HG03439 (cell line): ENCODE measurements at regions not wholly inside any gene's neighbourhood (a gene's known extent, or its start where the extent isn't known, plus 50 kb on each side); places are given as distances from the start of the nearest gene placed in this dataset.

ENCODE experiments used
- ATAC-seq: cut with Tn5 transposase; IDR thresholded peaks from one replicate; pipeline ENCODE4 v1.9.1; 2021; ENCODE audit warnings: mild to moderate bottlenecking, moderate library complexity; ENCODE audit not compliant: unreplicated experiment

- ATAC-seq: no peak
Observed at GRCh38 chr13:83229574-83230305, 652.5 kb downstream of the SLITRK1 start.

- ATAC-seq: no peak
Observed at GRCh38 chr13:83223546-83223945, 658.7 kb downstream of the SLITRK1 start.

GRCh38 chr13:83221813-83222241 lies 660.4 kb downstream of the SLITRK1 start:
- ATAC-seq: no peak

- ATAC-seq: no peak
Observed at GRCh38 chr13:83221256-83221655, 661.0 kb downstream of the SLITRK1 start.

GRCh38 chr13:83220241-83220640 lies 662.0 kb downstream of the SLITRK1 start:
- ATAC-seq: no peak

- ATAC-seq: no peak
Observed at GRCh38 chr13:83219832-83220231, 662.4 kb downstream of the SLITRK1 start.

- no peak for ATAC-seq
Observed at GRCh38 chr13:83216479-83217245, 665.6 kb downstream of the SLITRK1 start.

GRCh38 chr13:83215627-83216026 lies 666.6 kb downstream of the SLITRK1 start:
- ATAC-seq: no peak

GRCh38 chr13:83214452-83214851 lies 667.8 kb downstream of the SLITRK1 start:
- no peak for ATAC-seq

GRCh38 chr13:83211301-83211700 lies 671.0 kb downstream of the SLITRK1 start:
- ATAC-seq: no peak

- ATAC-seq: no peak
Observed at GRCh38 chr13:83204886-83205285, 677.4 kb downstream of the SLITRK1 start.

GRCh38 chr13:83201506-83201905 lies 680.8 kb downstream of the SLITRK1 start:
- no peak for ATAC-seq

GRCh38 chr13:83197316-83197715 lies 685.0 kb downstream of the SLITRK1 start:
- ATAC-seq: no peak

- ATAC-seq: no peak
Observed at GRCh38 chr13:83190020-83190419, 692.3 kb downstream of the SLITRK1 start.

- ATAC-seq: no peak
Observed at GRCh38 chr13:83184819-83185218, 697.5 kb downstream of the SLITRK1 start.

GRCh38 chr13:83184150-83184475 lies 698.2 kb downstream of the SLITRK1 start:
- ATAC-seq: no peak

GRCh38 chr13:83183439-83184149 lies 698.7 kb downstream of the SLITRK1 start:
- ATAC-seq: no peak

GRCh38 chr13:83182845-83183244 lies 699.4 kb downstream of the SLITRK1 start:
- ATAC-seq: no peak

GRCh38 chr13:83178008-83178407 lies 704.3 kb downstream of the SLITRK1 start:
- ATAC-seq: no peak

GRCh38 chr13:83168590-83168989 lies 713.7 kb downstream of the SLITRK1 start:
- no peak for ATAC-seq

- ATAC-seq: no peak
Observed at GRCh38 chr13:83167203-83167602, 715.1 kb downstream of the SLITRK1 start.

- ATAC-seq: no peak
Observed at GRCh38 chr13:83166550-83166949, 715.7 kb downstream of the SLITRK1 start.
